ENCODE measurements at regions not wholly inside any gene's neighbourhood (a gene's known extent, or its start where the extent isn't known, plus 50 kb on each side); places are given as distances from the start of the nearest gene placed in this dataset.

DNA sequence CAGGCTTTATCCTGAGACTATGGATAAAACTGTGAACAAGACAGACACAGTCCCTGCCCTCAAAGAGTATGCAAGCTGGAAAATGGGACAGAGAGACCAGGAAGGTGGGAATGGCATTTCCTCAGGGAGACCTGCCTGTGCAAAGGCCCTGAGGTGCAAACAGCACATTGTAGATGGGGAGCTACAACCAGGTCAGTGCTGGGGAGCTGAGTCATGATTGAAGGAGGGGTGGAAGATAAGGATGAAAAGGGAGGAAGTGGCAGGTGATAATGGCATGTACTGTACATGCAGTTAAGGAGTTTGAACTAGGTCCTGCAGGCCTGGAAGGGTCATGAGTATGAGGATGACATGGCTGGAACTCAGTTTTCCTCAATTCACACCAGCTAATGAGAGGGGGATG lies 75.5 kb upstream of the BOD1 start:
- no peak for DNase-seq

DNA sequence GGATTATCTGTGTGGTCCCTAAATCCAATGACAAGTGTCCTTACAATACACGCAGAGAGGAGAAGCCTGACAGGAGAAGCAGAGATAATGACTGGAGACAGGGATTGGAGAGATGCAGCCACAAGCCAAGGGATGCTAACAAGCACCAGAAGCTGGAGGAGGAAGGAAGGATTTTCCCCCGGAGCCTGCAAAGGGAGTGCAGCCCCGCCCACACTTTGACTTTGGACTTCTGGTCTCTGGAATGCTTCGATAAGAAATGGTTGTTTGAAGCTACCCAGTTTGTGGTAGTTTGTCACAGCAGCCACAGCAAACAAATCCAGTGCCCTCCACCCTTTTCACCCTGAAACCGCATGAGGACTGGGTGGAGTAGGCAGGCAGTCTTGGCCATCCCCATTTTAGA lies 77.2 kb upstream of the BOD1 start:
- no peak for DNase-seq

DNA sequence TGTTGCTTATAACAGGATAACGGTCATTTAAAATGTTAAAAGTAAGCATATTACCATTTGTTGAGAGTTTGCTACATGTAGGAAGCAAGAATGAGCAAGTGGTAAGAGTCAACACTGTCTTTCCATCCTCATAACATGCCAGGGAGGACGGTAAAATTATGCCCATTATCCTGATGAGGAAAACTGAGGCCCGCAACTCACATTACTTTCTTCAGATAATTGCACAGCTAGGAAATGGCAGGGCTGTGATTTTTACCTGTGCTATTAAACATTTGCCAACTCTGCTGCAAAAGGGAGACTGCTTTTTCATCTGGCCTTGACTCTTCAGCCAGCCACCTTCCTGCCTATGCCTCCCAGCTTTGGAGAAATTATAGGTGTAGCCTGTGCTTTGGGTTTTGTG lies 79.8 kb upstream of the BOD1 start:
- DNase-seq: no peak

DNA sequence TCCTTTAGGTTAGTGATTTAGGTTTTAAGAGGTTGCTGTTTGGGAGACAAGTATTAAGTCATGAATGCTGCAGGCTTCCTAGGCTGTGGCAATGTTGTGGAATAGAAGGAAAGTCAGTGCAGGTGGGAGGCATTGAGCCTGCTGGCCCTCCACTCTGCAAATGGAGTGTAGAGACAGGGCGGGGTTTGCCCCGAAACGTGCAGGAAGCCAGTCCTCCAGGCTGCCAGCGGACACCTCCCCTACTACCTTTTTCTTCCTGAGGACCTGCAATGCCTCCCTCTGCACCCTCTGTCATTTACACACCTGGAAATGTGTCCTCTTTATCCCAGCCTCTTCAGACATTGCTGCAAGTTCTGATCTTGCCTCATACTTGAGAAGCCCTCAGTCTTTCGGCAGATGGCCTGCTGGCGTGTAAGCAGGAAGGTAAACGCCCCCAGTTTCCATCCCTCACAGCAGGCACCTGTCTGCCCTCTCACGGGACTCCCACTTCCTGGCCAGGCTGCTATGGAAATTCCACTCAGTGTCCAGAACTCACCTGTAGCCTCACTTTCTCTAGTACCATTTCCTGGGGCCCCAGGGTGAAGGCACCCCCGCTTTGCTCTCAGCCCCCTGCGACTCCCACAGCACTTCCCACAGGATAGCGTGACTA lies 81.6 kb upstream of the BOD1 start:
- no peak for DNase-seq

DNA sequence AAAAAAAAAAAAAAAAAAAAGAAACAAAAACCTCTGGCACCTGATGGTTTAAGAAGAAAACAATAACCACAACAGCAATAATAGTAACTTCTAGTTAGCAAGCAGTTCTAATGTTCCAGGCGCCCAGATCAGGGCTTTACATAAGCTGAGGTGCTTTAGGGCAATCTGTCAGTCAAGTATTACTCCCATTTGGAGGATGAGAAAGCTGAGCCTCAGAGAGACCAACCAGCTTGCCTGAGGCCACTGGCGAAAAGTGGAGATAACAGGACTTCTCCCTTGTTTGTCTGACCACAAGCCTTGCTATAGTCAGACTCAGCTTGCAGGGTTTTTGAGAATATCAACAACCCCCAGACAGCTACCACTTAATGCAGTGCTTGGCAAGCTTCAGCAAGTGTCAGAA lies 83.5 kb upstream of the BOD1 start:
- DNase-seq: no peak

DNA sequence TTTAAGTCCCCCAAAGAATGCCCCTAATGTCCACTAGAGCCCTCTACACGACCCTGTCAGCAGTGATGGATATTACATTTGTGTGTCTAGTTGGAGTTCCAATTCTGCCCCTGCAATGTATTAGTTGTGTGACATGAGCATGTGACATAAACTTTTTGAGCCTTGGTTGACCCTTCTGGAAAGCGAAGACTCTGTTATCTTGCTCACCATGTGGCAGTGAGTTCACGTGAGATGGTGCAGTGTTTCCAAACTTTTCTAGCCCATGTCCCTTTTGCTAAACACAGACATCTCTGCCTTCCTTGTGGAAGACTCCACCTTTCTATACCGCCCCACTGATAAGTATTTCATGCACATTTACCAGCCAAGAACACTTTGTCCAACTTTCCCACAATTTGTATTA lies 87.0 kb upstream of the BOD1 start:
- DNase-seq: no peak

DNA sequence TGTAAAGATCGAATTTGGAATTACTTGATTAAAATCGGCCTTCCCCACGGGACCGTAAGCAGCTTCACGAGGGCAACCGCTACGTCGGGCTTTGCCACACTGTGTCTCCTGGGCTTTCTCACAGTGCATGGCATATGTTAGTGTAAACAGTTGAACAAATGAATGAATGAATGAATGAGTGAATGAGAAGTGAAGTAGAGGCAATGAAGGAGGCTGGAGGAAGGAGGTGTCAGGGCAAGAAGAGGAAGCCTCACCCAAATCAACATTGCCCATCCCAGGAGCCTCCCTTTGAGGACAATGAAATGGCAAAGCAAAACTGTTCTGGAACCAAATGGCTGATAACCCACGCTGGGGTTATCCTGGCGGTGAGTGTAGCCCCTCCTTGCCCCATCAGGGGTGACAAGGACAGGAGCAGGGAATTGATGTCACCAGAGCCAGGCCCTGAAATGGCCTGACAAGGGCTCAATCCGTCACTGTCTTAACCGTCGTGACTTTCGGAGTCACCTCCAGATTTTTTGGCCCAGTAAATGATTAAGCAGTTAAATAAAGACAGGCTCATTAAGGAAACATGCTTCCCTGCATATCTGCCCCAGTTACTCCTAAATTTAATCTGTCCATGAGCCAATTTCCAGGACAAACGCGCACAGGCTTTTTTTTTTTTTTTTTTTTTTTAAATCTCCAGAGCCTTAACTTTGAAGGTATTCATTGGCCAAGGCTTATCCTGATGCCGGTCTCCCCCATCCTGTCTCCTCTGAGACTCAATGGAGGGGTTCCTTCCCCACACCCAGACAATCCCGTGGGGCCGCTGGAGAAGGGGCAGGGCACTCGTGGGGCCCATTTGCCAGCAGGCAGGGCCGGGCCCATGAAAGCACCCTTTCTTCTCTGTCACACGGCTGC lies 88.4 kb upstream of the BOD1 start:
- no peak for DNase-seq

DNA sequence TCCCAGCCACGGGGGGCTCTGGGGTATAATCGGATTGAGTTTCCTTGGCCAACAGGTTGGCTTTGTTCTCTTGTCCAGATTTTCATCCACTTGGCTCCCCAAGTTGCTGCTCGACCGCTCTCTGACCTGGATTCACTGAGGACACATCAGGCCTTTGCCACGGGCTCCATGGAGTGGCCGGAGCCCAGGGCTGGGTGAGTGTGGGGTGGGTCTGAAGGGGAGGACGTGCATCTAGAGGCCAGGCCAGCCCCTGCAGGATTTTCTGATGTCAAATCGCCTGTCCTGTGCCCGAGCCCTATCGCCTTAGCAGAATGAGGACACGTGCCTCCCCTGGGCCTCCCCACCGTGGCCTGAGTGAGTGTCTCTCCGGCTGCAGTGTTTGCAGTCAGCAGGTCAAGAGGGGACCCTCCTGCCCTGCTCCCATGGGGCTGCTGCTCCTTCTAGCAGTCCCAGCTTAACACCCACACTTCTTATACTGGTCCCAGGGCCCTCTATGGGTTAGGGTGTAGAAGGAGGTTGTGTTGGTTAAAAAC lies 89.1 kb upstream of the BOD1 start:
- DNase-seq: no peak

DNA sequence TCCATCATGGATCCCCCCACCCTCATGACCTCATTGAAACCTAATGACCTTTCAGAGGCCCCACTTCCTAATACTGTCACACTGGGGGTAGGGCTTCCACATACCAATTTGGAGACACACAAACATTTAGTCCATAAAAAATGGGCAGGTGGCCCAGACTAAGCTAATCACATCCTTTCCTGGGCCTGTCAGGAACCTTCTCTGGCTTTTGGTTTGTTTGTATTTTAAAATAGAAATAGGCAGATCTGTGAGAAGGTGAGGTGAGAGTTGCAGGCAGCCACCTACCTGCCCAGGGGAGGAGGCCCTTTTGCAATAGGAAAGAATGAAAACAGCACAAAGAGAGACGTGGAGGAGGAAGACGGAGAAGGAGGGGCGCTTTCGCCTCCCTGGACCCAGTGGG lies 90.2 kb upstream of the BOD1 start:
- DNase-seq: no peak

DNA sequence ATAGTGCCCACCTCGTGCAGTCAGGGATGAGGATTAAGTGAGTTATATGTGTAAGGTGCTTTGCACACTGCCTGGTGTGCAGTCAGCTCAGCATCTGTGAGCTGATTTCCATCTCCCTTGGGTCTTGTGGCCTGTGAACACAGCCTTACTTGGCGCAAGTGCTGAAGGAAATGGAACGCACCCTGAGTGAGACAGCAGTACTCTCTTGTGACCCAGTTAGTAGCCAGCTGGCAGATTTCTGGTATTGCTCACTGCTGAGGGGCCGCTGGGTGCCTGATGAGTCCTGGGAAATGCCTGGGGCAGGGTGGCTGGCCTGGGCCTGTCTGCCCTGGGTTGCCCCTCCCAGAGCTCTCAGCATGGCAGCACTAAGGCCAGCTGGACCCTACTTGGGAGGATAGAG lies 90.9 kb upstream of the BOD1 start:
- no peak for DNase-seq

DNA sequence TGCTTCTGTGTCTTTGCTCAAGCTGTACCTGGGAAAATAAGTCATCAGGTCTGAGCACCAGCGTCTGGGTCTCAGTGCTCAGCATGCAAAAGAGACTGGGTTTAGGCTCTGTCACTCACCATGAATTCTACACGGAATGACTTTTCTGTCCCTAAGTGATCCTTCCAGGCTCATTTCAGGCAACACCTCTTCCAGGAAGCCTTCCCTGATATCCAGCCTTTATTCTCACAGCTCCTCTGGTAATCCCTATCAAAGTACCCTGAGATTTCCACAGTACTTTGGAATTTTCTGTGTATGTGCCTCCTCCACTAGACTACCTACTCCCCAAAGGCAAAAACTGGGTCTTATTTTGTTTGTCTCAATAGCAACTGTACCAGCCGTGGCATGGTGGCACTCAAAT lies 92.7 kb upstream of the BOD1 start:
- no peak for DNase-seq

DNA sequence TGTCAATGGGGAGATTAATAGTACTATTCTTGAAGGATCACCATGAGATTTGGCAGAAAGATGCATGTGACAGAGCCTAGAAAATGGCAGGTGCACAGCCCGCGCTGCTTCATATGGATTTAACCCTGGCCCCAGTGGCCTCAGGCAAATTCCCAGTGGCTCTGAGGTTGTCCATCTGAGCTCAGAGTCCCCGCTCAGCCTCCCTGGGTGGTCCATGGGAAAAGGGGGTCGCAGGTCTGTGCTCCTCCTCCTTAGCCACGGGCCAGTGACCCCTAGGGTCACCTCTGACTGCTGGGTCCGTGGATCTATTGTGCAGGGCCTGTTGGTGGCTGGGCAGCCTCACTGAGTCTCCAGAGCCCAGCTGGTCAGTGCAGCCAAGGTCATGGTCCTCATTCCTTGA lies 93.3 kb upstream of the BOD1 start:
- no peak for DNase-seq

DNA sequence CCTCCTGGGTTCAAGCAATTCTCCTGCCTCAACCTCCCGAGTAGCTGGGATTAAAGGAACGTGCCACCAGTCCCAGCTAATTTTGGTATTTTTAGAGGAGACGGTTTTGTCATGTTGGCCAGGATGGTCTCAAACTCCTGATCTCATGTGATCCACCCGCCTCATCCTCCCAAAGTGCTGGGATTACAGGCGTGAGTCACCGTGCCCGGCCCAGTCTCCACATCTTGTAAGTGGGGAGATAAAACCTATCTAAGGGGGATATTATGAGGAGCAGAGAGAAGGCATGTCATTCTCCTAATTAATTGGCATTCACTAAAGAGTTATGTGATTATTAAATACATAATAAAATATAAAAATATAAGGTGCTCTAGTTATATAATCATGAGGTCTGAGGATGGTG lies 94.1 kb upstream of the BOD1 start:
- no peak for DNase-seq

DNA sequence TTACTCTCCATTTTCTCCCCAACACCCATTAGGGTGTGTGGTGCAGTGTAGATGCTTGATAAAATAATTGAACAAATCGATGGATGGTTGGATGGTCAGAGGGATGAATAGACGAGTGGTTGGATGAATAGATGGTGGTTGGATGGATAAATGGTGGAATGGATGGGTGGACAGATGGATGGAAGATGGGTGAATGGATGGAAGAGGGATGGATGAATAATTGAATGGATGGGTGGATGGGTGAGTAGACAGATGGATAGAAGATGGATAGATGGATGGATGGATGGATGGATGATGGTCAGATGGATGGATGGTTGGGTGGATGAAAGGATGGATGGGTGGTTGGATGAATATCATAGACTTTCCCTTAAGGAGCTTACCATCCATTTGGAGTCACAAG lies 95.0 kb upstream of the BOD1 start:
- no peak for DNase-seq

DNA sequence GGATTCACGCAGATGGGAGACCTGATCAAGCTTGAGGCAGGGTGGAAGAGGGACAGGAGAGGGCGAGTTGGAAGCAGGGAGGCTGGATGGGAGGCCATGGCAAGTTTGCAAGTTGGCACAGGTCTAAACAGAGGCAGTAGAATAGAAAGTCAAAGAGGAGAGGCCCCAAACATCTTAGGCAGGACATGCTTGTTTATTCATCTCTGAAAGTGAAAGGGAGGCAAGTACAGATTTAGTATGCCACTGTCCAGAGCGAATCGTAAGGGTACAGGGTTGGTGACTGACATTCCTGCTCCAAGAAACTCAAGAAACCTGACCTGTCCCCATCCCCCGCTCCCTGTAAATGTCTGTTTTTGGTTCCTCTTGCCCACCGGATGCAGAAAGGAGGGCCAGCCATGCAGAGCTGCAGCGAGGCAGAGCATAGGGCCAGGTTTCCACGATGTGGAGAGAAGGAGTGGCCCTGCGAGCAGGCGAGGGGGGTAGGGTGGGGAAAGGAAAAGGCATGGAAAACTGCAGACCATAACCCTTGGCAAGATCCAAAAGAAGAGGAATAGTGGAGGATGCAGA lies 96.2 kb upstream of the BOD1 start:
- DNase-seq: no peak

DNA sequence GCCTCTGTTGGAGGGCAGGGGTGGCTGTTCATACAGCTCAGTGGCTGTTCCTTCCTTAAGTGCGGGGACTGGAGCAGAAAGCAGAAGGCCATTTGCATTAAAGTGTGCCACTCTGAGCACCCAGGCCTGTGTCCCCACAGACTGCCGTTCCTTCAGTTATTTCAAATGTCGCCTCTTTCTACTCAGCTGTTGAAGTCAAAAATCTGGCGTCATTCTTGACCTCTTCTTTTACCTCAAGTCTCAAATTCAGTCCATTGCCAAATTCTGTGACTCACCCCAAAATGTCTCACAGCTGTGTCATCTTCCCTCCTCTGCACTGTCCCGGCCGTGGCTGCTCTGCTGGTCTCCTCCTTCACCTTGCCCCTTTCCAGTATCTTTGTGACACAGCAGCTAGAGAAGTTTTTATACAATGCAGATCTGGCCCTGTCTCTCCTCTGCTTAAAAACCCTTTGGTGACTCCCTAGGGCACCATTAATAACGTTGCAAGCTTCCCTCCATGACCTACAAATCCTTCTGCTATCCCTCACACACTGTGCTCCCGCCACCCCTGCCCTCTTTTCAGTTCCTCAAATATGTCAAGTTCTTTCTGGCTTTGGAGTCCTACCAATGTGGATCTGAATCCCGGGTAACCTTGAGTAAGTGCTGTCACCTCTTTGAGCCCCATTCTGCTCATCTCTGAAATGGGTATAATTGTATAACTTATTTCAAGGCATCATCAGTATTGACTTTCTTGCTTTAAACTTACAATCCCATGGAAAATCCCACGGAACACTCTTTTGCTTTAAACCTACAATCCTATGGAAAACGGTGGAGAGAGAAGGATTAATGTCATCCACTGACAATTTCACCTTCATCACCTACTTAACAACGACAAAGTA lies 98.3 kb upstream of the BOD1 start:
- DNase-seq: no peak

DNA sequence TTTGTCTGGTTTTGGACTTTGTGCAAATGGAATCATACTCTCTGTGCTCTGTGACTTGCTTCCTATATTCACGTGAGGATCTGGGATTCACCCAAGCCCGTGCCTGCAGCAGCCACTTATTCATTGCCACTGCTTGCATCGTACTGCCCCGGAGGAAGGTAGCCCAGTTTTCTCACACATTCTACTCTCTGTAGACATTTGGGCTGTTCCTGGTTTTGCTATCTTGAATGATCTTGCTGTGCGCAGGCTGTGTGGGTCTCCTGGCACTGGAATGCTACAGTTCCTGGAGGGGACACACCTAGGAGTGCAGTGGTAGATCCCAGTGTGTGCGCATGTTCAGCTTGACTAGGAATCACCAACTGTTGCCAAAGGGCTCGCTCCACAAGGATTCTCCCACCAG lies 99.2 kb upstream of the BOD1 start:
- DNase-seq: no peak

DNA sequence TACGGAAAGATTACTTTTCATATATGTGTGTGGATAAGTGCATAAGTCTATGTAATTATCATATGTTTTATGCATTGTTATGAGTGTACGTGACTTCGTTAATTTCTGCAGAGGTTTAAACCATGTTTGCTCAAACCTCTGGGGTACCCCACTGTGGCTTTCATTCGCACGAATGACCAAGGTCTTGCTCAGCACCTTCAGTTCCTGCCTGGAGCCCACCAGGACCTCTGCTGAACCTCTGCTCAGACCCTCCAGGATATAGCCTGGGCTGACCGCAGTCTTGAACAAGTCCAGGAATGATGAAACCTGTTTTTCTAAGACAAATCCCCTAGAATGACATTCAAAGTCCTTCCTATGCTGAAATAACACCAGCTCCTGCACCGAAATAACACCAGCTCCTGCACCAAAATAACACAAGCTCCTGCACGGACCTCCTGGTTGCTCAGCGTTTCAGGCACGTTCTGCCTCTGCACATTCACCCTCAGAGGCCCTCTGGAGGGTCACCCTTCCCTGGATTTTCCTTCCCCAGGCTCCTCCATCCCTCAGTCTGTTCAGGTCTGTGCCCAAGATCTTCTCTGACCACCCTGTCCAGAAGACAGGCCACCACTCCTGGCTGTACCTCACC lies 99.7 kb upstream of the BOD1 start:
- DNase-seq: no peak

DNA sequence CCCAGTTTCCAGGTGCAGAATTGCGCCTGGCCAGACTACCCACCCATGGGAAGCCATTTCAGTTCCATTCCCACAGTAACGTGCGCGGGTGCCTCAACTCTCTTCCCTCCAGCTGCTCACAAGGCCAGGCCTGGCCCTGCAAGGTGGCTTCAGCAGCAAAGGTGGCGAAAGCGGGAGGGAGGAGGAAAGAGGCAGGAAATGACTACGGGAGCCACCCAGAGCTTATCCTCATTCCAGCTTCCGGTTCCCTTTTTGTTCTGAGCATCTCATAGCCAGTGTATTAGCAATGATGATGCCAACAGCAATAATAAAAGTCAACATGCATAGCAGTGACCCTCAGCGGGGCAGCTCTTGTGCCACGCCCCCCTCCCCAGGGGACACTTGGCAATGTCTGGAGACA lies 101.5 kb upstream of the BOD1 start:
- DNase-seq: no peak

DNA sequence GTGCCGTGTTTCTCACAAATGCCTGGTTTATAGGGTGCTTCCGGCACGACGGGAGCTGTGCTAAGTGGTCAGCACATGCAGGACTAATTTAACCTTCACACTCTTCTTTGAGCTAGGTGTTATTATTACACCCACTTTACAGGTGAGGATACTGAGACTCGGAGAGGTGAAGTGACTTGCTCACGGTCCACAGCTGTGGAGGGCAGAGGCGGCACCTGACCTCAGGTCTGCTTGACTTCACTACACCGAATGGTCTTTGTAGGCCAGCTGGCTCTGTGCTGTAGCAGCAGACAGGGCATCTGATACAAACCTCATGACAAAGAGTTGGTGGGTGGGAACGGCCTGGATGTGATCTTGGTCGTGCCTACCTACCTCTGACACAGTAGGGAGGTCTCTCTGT lies 102.0 kb upstream of the BOD1 start:
- no peak for DNase-seq

DNA sequence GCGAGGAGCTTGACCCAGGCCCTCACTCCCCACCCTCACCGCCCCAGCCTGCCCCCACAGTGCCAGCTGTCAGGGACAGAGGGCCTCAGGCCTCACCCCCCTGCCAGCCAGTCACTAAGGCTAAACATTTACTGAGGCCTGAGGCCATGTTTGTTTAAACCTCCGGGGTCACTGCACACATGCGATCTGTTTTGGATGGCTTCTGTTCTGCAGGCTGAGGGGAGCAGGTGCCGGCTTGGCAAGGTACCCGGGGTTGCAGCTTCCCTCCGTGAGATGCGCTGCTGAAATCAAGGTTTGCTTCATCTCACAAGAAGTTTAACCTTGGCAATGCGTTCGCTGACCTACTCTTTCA lies 103.3 kb upstream of the BOD1 start:
- no peak for DNase-seq

DNA sequence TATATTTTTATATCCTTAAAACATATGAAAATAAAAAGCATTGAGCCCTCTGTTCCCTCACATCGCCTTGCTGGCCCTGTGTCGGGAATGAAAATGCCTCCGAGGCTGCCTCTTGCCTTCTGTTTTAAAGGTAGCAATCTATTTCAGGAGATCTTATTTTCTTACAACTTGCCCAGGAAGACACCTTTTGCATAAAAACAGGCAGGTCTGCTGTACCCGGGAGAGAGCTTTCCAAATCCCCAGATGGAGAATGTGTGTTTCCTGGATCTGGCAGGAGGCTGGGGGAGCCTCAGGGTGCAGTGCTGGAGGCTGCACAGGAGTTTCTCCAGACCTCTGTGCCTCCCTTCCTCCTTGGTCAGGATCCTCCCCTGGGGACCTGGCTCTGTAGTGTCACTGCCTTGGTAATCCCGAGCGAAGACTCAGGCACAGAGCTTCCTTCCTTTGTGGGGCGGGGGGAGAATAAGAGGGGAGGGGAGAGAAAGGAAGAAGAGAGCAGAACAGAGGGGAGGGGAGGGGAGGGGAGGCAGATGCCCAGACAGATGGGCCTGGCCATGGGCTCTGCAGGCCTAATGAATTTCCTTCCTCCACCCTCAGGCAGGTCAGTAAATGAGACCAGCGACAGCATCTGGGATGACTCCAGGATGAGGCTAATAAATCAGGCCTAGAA lies 104.0 kb upstream of the BOD1 start:
- no peak for DNase-seq

All from right hindlimb (tissue), 1 donor.